GM18511 (cell line): ENCODE measurements at regions not wholly inside any gene's neighbourhood (a gene's known extent, or its start where the extent isn't known, plus 50 kb on each side); places are given as distances from the start of the nearest gene placed in this dataset.

Experiments
- ATAC-seq: cut with Tn5 transposase; IDR thresholded peaks from one replicate; pipeline ENCODE4 v1.9.1; 2021; ENCODE audit warnings: mild to moderate bottlenecking, moderate library complexity; ENCODE audit not compliant: unreplicated experiment

DNA sequence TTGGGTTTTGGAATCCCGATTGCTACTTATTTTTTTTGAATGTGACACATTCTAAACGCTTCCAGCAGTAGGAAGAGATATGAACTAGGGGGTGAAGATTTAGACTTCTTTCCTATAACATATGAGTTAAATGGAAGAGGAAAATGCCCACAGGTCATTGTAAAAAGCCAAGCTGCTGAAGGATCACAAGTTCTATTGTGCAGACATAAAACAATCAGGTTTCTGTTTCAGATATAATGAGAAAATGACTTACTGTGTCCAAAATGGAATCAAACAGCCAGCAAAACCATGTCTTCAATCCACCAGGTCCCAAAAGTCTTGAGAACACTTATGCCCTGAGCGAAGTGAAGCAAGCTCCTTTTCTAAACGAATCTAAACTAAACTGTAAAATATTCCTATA, 157.0 kb upstream of the SOX9 start:
- ATAC-seq: no peak

DNA sequence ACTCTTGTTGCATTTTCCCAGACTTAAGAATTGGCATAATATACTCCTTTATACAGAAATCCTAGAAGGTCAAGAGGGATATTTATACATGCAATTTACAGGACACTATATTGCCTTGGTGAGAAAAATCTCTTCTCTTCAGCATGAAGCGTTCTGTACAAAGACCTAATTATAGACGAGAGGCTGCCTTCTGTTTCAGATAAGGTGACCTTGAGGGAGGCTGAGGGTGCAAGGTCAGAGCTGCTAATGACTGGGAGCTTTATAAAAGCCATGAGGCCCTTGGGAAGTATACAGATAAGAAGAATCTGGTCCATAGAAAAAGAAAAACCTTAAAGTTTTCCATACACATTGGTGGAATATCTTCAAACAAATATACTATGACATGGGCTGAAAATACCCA, 156.3 kb upstream of the SOX9 start:
- ATAC-seq: no peak

DNA sequence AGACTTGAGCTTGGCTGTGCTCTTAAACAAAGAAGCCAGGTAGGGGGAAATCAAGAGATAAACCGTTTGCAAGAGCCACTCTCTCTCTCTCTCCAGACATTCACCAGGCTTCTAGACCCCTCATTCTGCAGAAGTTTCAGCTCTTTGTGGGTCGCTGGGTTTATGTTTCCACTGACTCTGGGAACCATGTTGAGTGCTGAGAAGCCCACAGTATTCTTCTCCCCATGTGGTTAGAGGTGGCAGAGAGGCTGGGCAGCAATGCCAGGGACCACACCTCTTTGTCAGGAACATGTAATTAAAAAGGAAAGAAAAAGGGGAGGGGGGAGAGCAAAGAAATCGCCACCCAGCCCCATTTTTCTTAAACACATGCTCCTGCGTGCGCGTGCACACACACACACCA, 154.8 kb upstream of the SOX9 start:
- ATAC-seq: no peak

DNA sequence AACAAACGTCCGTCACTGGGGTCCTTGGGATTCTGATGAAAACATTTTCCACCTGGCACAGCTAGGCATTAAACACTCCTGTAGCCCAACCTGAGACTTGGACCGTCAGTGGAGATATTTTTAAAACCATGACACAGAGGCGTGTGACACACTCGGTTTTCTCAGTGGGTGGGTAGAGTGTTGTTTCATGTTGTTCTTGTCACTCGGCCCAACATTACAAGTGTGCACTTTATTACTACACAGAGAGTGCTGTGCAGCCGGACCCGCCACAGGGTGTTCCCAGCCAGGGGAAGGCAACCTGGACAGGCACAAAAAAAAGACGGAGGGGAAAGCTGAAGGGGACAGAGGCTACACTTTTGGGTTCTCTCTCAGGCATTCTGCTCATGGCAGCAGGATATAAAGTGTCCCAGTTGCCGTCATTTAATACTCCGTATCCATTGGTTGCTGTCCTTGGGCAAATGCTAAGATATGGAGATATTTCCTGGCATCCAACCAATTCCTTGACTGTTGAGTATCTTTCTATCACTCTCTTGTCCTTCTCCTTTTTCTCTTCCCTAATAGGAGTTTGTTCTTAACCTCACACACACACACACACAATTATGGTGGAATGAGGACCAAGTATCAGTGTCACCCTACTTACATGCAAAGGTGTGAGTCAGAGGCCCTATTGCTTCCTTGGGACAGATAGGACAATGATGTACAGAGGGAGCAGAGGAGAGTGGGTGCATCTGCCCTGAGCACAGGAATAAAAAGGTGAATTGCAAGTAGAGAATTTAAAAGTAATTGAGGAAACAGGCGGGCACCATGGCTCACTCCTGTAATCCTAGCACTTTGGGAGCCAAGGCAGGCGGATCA, 154.1 kb upstream of the SOX9 start:
- ATAC-seq: no peak

DNA sequence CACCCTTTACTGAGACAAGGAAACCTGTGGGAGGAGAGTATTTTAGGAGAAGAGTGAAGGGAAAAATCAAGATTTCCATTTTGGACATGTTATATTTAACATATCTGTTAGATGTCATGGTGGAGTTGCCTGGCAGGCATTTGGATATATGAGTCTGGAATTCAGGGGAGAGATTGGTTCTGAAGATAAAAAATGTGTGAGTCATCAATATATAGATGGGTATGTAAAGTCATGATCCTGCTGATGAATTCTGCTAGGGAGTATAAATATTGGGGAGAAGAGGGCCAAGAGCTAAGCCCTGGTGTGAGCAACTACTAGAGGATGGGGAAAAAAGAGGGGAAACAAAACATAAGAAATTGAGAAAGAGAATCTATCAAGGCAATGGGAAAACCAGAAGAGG, 151.3 kb upstream of the SOX9 start:
- ATAC-seq: no peak

DNA sequence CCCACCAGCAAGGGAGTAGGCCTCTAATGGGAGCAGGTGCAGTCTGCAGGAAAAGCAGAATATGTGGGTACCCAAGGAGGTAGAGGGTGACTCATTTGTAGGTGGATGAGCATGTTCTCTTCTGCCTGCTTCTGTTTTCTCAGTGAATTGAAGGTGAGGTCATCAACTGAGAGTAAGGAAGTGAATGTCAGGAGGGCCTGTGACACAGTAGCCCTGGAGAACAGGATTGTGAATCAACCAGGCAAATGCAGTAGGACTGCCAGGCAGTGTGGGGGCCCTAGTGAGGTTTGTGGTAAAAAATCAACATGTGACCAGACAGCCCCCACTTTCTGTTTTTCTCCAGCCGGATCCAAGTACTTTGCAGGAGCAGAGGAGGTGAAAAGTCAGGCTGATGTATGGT, 150.5 kb upstream of the SOX9 start:
- ATAC-seq: peak; percentile 83

DNA sequence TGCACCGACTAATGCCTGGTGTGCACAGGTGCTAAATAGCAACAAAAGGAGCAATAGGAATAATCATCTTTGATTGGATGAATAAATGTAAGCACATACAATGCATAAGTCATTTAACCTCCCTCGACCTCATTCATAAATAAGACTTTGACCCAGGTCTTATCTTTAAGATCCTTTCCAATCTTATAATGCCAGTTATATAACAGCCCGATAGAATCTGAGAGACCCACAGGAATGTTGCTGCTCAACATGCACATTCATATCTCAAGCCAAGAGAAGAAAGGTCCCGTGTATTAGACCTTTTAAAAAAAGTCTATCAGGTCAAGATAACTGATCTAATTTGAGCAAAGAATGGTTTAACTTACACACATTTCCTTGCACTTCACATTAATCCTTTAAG, 146.8 kb upstream of the SOX9 start:
- no peak for ATAC-seq

DNA sequence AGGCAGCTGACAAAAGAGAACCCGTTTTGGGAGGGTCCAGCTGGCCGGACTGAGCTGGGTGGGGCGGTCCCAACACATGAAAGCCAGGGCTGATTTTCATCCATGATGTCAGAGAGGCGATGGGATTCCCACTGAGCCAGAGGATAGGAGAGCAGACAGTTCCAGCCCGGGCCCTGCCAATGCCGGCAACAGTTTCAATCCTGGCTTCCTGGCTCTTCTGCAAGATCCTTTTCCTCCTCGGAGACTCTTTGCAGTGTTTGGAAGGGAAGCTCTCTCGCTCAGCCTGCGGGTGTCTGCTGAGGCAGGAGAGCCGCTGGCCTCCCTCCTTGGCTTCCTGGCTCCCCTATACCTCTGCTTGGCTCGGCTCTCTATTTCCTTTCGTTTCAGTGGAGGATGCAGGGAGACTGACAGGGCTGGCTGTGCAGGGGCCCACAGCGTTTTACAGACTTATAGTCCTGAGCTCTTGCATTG, 145.5 kb upstream of the SOX9 start:
- ATAC-seq: no peak

DNA sequence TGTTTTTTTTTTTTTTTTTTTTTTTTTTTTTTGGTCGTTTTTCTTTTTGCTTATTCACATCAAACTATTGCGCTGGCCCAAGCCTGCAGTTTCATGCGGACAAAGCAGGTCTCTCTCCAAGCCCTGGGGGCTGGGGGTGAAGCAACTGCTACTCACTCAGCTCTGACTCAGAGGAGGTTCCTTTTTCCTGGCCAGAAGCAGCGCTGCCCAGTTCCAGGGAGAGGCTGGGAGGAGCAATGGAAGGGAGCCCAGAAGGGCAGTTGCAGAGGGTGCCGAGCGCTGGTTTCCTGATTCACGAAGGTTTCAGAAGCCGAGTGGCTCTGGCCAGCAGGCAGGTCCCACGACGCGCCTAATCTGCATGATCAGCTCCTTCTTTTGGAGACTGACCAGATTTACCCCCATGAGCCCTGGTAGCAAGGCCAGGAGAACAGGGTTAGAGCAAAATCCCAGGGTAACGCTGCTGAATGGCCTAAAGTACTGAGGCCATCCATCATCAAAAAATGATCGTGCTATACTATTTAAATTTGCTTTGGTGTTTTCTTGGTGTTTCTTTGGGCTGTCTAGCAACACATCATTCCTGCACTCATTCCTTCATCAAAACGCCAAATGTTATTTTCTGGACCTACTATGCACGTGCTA, 144.7 kb upstream of the SOX9 start:
- no peak for ATAC-seq

DNA sequence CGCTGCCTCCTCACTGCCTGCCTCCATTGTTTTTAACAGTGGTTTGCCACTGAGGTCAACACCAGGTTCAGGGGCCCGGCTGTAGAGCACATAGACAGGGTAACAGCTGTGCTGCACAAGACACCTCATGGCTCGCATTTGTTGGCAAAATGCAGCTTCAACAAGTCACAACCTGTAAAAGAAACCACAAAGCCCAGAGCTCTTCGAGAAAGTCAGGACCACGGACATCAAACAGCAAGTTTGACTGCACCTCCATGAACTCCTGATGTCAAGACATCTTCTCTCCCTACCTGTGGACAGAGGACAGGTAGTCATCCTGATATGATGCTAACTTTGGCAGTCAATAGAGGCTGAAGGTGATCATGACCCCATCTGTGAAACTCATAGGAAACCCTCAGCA, 142.4 kb upstream of the SOX9 start:
- no peak for ATAC-seq

DNA sequence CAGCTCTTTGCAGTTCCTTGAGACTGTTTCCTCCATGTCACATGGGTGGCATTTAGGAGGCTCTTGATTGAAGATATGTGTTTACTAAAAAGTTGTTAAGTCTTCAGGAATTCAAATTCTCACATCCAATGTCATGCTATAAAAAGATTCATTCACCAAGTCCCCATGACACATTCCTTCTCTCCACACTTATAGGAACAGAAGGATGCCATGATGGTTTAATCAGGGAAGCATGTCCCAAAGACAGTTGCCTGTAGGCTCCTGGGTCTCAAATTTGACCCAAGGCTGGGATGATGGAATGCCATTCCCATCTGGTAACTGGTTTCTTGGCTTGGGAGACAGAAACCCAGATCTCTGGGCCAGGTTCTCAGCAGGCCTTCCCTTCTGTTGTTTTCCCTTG, 140.6 kb upstream of the SOX9 start:
- ATAC-seq: no peak

DNA sequence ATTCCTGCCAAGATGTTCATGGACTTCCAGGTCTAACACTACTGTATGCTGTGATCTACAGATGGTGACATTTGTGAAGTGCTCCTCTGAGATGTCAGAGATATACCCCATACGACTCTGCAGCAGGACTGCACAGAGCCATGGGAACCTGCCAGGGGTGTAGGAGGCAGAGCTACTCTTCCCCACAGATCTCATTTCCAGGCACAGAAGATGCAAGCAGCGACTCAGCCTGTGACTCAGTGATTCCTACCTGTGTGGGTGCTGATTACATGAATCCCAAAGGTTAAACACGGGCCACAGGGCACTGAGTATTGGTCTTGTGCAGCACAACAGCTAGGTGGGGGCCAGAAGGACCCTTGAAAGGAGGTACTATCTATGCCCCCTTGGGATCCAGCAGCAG, 137.0 kb upstream of the SOX9 start:
- no peak for ATAC-seq

DNA sequence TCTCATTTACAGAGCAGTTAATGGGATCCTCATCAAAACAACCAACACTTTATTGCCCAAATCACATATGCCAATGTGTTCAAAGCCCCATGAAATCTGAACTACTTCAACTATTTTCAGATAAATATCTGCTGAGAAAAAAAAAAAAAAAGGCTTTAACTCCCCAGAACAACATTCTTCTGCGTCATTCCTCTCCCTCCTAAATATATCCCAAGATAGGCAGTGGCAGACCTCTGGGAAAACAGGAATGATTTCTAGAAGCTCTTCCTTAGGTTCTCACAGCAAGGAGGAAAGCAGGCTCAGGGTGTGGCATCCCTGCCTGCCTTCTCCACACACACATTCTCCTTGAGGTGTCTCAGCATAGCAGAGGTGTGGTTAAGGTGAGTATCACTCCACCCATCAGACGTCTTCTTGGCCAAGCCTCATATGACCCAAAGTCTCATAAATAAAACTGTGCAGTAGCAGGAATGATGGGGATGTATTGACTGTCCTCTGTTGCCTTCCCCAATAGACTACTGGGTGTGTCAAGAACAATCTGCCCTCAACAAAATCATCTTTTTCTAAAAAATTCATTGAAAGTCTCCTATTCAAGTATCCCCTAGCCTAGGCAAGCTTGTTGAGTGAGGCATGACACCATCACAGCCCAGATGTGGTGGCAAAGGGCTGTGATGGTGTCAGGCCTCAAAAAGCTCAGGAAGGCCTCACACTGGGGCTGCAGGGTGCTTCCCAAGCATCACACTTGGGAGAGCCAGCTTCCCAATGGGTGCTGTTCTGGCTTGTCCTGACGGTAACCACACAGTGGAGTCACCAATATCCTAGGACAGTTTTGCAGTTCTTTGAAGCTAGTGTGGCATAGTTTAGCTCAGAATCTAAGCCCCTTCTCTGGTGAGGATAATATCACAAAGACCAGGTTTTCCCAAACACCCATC, 135.4 kb upstream of the SOX9 start:
- ATAC-seq: no peak

DNA sequence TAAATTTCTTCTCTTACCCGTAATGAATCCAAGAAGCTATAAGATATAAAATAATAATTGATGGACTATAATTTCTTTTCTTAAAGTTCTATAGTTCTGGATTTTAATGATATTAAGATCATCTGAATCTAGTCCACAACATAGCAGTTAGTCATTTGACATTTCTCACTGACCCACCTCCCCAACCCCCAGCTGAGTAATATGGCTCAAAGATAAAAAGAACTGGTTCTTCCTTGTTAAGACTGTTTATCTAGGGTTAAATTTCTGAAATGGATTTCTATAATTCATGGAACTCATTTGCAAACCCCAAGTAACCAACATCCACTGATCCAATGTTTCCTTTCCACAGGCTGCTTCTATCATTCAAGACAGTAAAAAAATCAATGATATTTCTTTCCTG, 133.9 kb upstream of the SOX9 start:
- ATAC-seq: no peak

DNA sequence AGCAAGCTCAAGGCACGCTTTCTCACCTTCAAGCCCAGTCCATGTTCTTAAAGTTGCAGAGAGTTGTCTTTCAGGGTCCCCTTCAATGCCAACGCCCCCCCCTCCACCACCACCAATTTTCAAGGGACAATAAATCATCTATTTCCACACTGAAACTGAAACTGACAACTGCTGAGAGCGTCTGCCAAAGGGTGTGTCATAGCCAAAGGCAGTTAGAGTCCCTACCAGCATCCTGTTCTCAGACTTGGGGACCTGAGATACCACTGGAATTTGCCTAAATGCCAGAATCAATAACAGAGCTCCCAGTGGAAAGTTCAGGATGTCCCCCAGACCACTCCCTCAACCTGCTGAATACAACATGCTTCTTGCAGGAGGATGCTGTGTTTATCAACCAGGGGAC, 133.2 kb upstream of the SOX9 start:
- ATAC-seq: peak; percentile 76

DNA sequence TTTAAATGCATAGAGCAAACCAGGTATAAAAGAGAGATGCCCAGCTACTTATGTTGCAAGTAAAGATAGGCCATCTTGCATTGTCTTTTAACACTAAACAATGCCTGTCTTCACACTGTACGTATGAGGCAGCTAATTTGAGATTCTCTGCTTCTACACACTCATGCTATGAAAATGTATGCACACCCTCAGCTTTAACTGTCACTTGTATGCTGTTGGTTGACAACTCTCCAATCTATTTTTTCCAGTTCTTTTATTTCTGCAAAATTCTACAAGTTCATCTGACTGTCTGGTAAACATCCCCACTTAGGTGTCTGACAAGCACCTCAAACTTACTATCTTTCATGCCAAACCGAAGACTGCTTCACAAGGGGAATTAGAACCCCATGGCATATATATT, 131.7 kb upstream of the SOX9 start:
- ATAC-seq: no peak

DNA sequence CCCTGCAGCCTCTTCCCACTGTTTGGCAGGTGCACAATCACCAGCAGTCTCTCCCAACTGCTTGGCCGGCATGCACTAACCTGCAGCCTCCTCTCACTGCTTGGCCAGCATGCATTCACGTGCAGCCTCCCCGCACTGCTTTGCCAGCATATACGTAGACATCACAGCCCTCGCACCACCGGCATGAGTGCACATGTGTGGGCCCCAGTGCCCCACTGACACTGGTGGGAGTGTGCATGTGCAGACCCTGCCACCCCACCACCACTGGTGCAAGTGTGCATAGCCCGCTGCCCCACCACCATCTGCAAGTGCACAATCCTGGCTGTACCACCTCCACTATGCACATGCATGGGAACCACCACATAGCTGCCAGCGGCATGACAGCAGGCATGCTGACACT, 127.5 kb upstream of the SOX9 start:
- ATAC-seq: no peak

DNA sequence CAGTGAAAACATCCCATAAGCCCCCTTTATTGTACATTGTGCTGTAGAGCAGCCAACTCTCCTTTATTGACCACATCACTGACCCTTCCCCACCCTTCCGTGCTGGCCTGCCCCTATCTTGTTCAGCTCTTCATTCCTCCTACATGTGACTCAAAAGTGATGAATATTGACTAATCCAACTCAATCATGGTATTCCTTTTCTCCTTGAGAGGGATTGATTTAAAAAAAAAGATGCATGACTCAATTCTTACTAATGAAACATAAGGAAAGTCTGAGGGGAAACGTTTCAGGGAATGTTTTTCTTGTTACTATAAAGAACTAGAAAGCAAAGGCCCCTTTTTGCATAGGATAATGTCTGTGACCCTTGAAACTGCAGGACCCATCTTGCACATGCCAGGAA, 125.2 kb upstream of the SOX9 start:
- ATAC-seq: no peak

DNA sequence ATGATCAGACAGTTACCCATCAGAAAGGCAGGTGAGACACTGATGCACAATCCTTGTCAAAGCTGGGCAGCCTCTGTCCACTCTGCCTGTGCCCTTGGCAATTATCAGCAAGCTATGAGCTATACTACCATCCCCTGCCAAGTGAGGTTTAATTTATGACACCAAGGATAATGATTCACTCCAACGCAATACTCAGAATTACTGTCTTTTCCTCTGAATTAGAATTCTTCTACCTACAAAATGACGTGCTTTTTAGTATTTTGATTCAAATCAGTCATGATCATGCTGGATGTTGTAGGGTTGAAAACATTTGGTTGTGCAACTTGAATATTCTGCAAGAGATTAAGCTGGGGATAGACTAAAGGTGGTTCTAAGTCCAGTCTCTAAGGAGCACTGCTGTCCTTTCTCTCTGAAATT, 116.8 kb upstream of the SOX9 start:
- no peak for ATAC-seq

DNA sequence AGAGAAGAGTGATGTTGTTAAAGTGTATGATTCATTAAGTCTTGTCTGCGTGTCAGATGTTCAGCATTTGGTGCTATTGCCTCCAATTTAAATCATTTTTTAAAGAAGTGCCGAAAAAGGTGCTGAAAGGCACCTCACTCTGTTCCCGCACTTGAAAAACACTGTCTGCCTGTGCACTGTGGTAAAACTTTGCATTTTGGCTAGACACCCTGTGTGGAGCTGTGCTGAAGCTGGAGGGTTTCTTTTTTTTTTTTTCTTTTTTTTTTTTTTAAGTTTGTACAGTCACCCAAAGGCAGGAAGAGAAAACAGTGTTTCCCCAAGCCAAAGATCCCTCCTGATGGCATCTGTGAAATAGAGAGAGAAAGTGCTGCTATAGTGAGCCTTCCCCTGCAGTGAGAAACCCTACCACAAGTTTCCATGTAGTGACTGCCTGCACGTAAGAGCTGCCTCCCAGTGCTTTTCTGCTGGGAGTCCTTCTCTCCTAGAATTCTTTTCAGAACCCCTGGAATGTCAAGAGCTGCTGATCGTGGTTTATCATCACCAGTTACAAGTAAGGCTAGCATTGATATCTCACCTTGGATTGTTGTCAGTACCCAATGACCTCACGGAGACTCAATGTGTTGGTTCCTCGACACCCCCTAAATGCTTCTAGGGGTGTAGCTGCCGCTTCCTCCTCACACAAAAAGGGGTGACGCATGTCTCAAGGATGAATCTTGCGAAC, 116.0 kb upstream of the SOX9 start:
- peak; percentile 73 for ATAC-seq
